Natural killer cell (primary cell): ENCODE measurements at regions not wholly inside any gene's neighbourhood (a gene's known extent, or its start where the extent isn't known, plus 50 kb on each side); places are given as distances from the start of the nearest gene placed in this dataset.

Source experiments
- ATAC-seq, 3 donors: fragments of 150-1000 bp in 2 of 3; fragments of 200-7000 bp in 1 of 3; cut with Tn5 transposase; 1 replicate in 1 of 3; 2 replicates in 2 of 3; pipeline ENCODE4 v1.10.0; 2021; ENCODE audit warnings: mild to moderate bottlenecking in 2 of 3, moderate library complexity in 2 of 3
- DNase-seq, 2 donors: peaks; one replicate each; pipeline versions ENCODE4 v3.0.0 to v3.0.0-alpha.2; 2013 to 2021; ENCODE audit warnings: mixed read lengths in 1 of 2
- H3K27ac ChIP-seq: one replicate; pipeline ENCODE4 v1.5.1; 2013; ENCODE audit warnings: mild to moderate bottlenecking, low read length
- H3K27me3 ChIP-seq: one replicate; pipeline ENCODE4 v1.6.1; 2013; ENCODE audit warnings: low read length; ENCODE audit not compliant: control insufficient read depth, insufficient read depth
- H3K36me3 ChIP-seq: one replicate; pipeline ENCODE4 v1.6.1; 2013; ENCODE audit warnings: low read length; ENCODE audit not compliant: control insufficient read depth, insufficient read depth
- H3K4me1 ChIP-seq: one replicate; pipeline ENCODE4 v1.6.1; 2013; ENCODE audit warnings: low read length; ENCODE audit not compliant: control insufficient read depth, insufficient read depth
- H3K4me3 ChIP-seq: one replicate; pipeline ENCODE4 v1.5.1; 2013; ENCODE audit warnings: low read length
- H3K9me3 ChIP-seq: one replicate; pipeline ENCODE4 v1.6.1; 2013; ENCODE audit warnings: low read length; ENCODE audit not compliant: control insufficient read depth, insufficient read depth
- H3K27ac Mint-ChIP-seq, 2 donors: one replicate each; pipeline ENCODE4 v1.8.0; 2022; ENCODE audit warnings: mild to moderate bottlenecking in 2 of 2, mixed read lengths in 2 of 2, moderate library complexity in 1 of 2
- H3K27me3 Mint-ChIP-seq, 2 donors: one replicate each; pipeline ENCODE4 v1.8.0; 2022; ENCODE audit warnings: low read depth in 2 of 2, mixed read lengths in 2 of 2
- H3K36me3 Mint-ChIP-seq: one replicate; pipeline ENCODE4 v1.8.0; 2022; ENCODE audit warnings: mixed read lengths
- H3K4me1 Mint-ChIP-seq, 2 donors: one replicate each; pipeline ENCODE4 v1.8.0; 2022; ENCODE audit warnings: mixed read lengths in 2 of 2
- H3K4me3 Mint-ChIP-seq: one replicate; pipeline ENCODE4 v1.8.0; 2022; ENCODE audit warnings: mild to moderate bottlenecking, moderate library complexity, mixed read lengths
- H3K9me3 Mint-ChIP-seq, 2 donors: one replicate each; pipeline ENCODE4 v1.8.0; 2022; ENCODE audit warnings: mixed read lengths in 2 of 2
- WGBS: methylation state at CpG from one replicate; pipeline ENCODE4 v1.1.7; 2013; ENCODE audit warnings: missing lambda C conversion rate; ENCODE audit not compliant: insufficient coverage; 5-methylcytosine and 5-hydroxymethylcytosine counted together
- intact Hi-C: fragments of 100-400 bp; cut with micrococcal nuclease; formaldehyde crosslinking; loops from one replicate; pipeline ENCODE4 v1.14.2; 2022
- TF ChIP-seq, protein P1 (sequence below): fragments of 200-600 bp; IDR thresholded peaks from one replicate; pipeline ENCODE4 v1.8.0; 2022; ENCODE audit warnings: antibody characterized with exemption

DNA sequence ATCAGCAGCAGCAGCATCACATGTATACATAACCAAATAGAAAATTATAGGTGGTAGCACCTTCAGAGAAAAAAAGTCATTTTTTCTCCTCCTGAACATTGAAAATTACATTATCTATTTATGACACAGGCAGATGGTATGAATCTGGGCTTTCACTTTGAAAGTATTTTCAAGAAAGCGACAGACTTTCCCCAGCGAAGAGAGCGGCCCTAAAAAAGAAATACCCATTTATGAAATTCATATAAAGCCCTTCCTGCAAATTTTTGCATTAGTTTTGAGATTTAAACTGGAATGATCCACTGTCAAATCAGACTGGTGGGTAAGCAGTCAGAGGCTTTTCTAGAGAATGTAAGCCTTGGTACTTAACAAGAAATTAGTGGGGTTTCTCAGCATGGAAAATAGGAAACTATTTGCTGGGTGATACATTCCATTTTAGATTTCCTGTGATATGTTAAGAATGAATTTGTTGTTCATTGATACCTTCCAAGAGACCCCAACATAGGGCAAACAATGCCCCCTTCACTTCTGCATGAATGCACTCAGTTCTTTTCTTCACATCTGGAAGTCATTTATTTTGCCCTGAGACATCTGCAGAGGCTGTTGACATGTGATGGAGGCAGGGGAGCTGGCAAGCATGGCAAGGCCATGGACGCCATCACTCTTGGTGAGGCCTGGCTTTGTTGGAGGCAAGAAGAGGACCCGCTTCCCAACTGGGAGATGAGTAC lies 147.0 kb downstream of the LINC00237 start:
- intact Hi-C loops: loop anchor here (10.0 kb wide), 1 partner anchor 56 kb away; no protein-coding TSS in a partner anchor
- Mint-ChIP-seq H3K27me3 (peaks cover 8 to 29% of the 10 kb centered on the region in 2 donors), H3K4me3 (no peak overlapping the region), H3K4me1 (no peaks in the 10 kb centered on the region), H3K27ac (no peak overlapping the region), H3K9me3 (no peaks in the 10 kb centered on the region), H3K36me3 (no peaks in the 10 kb centered on the region)
- Histone ChIP-seq H3K4me1 (no peaks in the 10 kb centered on the region), H3K4me3 (no peak overlapping the region), H3K27ac (no peak overlapping the region), H3K9me3 (no peaks in the 10 kb centered on the region), H3K27me3 (no peaks in the 10 kb centered on the region), H3K36me3 (no peaks in the 10 kb centered on the region)
- ATAC-seq (no peak), DNase-seq (no peak)
- TF ChIP-seq, protein P1, sequence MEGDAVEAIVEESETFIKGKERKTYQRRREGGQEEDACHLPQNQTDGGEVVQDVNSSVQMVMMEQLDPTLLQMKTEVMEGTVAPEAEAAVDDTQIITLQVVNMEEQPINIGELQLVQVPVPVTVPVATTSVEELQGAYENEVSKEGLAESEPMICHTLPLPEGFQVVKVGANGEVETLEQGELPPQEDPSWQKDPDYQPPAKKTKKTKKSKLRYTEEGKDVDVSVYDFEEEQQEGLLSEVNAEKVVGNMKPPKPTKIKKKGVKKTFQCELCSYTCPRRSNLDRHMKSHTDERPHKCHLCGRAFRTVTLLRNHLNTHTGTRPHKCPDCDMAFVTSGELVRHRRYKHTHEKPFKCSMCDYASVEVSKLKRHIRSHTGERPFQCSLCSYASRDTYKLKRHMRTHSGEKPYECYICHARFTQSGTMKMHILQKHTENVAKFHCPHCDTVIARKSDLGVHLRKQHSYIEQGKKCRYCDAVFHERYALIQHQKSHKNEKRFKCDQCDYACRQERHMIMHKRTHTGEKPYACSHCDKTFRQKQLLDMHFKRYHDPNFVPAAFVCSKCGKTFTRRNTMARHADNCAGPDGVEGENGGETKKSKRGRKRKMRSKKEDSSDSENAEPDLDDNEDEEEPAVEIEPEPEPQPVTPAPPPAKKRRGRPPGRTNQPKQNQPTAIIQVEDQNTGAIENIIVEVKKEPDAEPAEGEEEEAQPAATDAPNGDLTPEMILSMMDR: no peak
- 91% methylated on average over 5 of the region's 5 CpGs for WGBS

DNA sequence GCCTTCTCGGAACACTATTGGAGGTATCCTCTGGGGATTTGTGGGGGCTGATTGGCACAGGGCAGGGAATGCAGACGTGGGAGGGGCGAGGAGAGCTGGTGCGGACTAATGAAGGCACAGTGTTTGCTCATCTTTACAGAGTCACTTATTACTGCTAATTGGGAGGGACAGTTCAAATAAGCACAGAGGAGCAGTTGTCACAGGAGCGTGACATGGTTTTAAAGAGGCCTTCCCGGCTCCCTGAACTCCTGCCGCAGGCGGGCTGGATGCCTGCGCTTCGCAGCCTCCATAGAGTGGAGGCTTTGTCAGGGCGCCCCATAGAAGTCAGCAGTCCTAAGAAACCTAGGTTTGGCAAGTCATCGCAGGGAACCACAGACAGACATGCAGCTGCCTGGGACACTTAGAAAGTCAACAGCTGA lies 149.6 kb downstream of the LINC00237 start:
- Mint-ChIP-seq H3K36me3 (no peaks in the 10 kb centered on the region), H3K9me3 (no peaks in the 10 kb centered on the region), H3K27ac (no peak overlapping the region), H3K4me1 (peaks cover 0 to 8% of the 10 kb centered on the region in 2 donors), H3K4me3 (no peak overlapping the region), H3K27me3 (peaks cover 10 to 44% of the 10 kb centered on the region in 2 donors)
- H3K27me3 ChIP-seq: no peaks in the 10 kb centered on the region
- 77% methylated on average over 12 of the region's 12 CpGs for WGBS
- H3K27ac ChIP-seq: no peak overlapping the region
- TF ChIP-seq, protein P1: no peak
- H3K4me3 ChIP-seq: no peak overlapping the region
- DNase-seq (no peak), ATAC-seq (no peak)
- H3K36me3 ChIP-seq: no peaks in the 10 kb centered on the region
- intact Hi-C loops: loop anchor here (10.0 kb wide), 1 partner anchor 58 kb away; no protein-coding TSS in a partner anchor
- no peaks in the 10 kb centered on the region for H3K9me3 ChIP-seq
- no peaks in the 10 kb centered on the region for H3K4me1 ChIP-seq

DNA sequence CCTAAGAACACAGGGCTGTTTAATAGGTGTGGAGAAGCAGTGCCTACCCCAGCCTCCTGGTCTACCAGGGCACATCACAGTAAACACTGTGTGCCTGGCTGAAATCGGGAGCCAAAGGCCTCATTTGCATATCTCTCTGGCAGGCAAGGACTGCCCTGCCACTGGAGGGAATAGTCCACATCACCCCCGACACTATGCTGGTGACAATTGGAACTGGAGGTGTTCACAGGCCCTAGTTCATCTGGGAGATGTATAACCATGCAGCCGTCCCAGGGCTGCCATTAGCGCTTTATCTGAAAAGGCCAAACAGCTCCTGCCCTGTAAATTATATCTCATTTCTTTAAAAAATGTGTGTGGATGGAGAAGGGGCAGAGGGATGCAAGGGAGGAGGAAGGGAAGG lies 150.3 kb downstream of the LINC00237 start:
- intact Hi-C loops: loop anchor here (10.0 kb wide), 1 partner anchor 59 kb away; no protein-coding TSS in a partner anchor

More for the DNA sequence above, 150.3 kb downstream of the LINC00237 start:
- no peak overlapping the region for H3K27ac ChIP-seq
- no peak overlapping the region for H3K4me3 ChIP-seq
- no peaks in the 10 kb centered on the region for H3K4me1 ChIP-seq
- H3K36me3 ChIP-seq: no peaks in the 10 kb centered on the region
- H3K27me3 Mint-ChIP-seq: peaks cover 6 to 42% of the 10 kb centered on the region in 2 donors
- ATAC-seq (no peak), DNase-seq (no peak)
- WGBS: 78% methylated on average over 4 of the region's 4 CpGs
- no peaks in the 10 kb centered on the region for H3K36me3 Mint-ChIP-seq
- no peaks in the 10 kb centered on the region for H3K9me3 Mint-ChIP-seq
- no peaks in the 10 kb centered on the region for H3K9me3 ChIP-seq
- H3K27me3 ChIP-seq: no peaks in the 10 kb centered on the region
- peaks cover 0 to 8% of the 10 kb centered on the region in 2 donors for H3K4me1 Mint-ChIP-seq
- no peak overlapping the region for H3K4me3 Mint-ChIP-seq
- no peak overlapping the region for H3K27ac Mint-ChIP-seq
- TF ChIP-seq, protein P1: no peak
